Calu3 (cell line): ENCODE measurements at regions not wholly inside any gene's neighbourhood (a gene's known extent, or its start where the extent isn't known, plus 50 kb on each side); places are given as distances from the start of the nearest gene placed in this dataset.

ENCODE experiments used
- BruUV-seq: library from RNA; stranded (reverse); fragments of 400-500 nt; replicated peaks from 2 replicates; lab custom pipeline; 2021; lab: Mats Ljungman, UMichigan
- CTCF ChIA-PET: fragments of 300-600 bp; sonication (Branson Sonifier 250); formaldehyde crosslinking; loops from one replicate; lab custom pipeline; 2022; ENCODE audit warnings: antibody characterized with exemption; lab: Charles Lee
- DNase-seq: peaks from one replicate; pipeline ENCODE4 v3.0.0; 2022
- H3K27ac Mint-ChIP-seq: one replicate; pipeline ENCODE4 v1.8.0; 2022; ENCODE audit warnings: mixed read lengths; ENCODE audit not compliant: unreplicated experiment
- H3K27me3 Mint-ChIP-seq: one replicate; pipeline ENCODE4 v1.8.0; 2022; ENCODE audit warnings: mixed read lengths; ENCODE audit not compliant: unreplicated experiment
- H3K36me3 Mint-ChIP-seq: one replicate; pipeline ENCODE4 v1.8.0; 2022; ENCODE audit warnings: mild to moderate bottlenecking, moderate library complexity, mixed read lengths; ENCODE audit not compliant: insufficient read depth, unreplicated experiment
- H3K4me1 Mint-ChIP-seq: one replicate; pipeline ENCODE4 v1.8.0; 2022; ENCODE audit warnings: mild to moderate bottlenecking, low read depth, mixed read lengths; ENCODE audit not compliant: unreplicated experiment
- H3K4me3 Mint-ChIP-seq: one replicate; pipeline ENCODE4 v1.8.0; 2022; ENCODE audit warnings: mild to moderate bottlenecking, low read depth, moderate library complexity, mixed read lengths; ENCODE audit not compliant: unreplicated experiment
- H3K9me3 Mint-ChIP-seq: one replicate; pipeline ENCODE4 v1.8.0; 2022; ENCODE audit warnings: low read depth, mixed read lengths; ENCODE audit not compliant: unreplicated experiment
- intact Hi-C: fragments of 100-400 bp; cut with micrococcal nuclease; formaldehyde crosslinking; loops from one replicate; pipeline ENCODE4 v1.10.0; 2022; ENCODE audit not compliant: unreplicated experiment
- TF ChIP-seq, protein P1 (sequence below): fragments of 200-600 bp; IDR thresholded peaks from one replicate; pipeline ENCODE4 v1.8.0; 2022; ENCODE audit warnings: antibody characterized with exemption; ENCODE audit not compliant: unreplicated experiment

DNA sequence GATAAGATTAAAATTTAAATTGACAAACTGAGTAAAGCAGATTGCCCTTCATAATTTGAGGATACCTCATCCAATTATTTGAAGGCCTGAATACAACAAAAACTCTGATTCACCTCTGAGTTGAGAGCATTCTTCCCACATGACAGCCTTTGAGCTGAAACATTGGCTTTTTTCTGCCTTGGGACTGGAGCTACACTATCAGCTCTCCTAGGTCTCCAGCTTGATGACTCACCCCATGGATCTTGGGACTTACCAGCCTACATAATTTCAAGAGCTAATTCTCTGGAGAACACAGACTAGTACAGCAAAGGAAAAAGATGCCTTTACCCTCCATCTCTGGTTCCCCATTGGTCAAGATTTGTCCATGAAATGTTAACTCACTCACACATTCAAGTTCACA is 555.1 kb downstream of the FOXG1 start:
- TF ChIP-seq, protein P1, sequence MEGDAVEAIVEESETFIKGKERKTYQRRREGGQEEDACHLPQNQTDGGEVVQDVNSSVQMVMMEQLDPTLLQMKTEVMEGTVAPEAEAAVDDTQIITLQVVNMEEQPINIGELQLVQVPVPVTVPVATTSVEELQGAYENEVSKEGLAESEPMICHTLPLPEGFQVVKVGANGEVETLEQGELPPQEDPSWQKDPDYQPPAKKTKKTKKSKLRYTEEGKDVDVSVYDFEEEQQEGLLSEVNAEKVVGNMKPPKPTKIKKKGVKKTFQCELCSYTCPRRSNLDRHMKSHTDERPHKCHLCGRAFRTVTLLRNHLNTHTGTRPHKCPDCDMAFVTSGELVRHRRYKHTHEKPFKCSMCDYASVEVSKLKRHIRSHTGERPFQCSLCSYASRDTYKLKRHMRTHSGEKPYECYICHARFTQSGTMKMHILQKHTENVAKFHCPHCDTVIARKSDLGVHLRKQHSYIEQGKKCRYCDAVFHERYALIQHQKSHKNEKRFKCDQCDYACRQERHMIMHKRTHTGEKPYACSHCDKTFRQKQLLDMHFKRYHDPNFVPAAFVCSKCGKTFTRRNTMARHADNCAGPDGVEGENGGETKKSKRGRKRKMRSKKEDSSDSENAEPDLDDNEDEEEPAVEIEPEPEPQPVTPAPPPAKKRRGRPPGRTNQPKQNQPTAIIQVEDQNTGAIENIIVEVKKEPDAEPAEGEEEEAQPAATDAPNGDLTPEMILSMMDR: no peak
- H3K4me3 Mint-ChIP-seq: no peak overlapping the region
- intact Hi-C loops: no loop called here

DNA sequence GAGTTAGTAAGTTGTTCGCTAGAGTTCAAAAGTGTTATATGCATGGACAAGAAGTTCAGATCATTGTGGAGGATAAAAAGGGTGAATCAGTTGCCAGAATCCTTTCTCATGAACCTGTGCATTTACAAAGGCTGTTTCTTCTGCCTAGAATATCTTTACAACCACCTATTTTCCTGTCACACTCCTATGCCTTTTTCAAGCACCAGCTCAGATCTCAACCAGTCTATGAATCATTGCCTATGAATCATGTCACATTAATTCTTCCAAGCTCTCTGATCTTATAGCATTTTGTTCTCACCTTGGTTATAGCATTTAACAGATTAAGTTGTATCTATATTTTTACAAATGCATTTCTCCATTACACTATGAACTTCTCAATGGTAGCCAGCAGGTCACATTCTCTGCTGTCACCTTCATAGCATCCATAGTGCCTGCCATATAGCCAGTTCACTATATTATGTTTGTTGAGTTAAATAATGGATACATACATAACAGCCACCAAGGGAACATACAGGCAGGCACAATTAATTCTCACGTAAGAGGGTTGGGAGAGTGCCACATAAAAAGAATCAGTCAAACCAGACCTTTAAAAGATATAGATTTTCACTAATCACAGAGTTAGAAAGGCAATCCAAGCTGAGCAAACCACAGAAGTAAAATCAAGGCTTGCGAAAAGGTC is 573.0 kb downstream of the FOXG1 start:
- TF ChIP-seq, protein P1: no peak
- CTCF ChIA-PET: no interaction called here
- no peak for DNase-seq

More for the DNA sequence above, 555.1 kb downstream of the FOXG1 start:
- H3K9me3 Mint-ChIP-seq: no peaks in the 10 kb centered on the region
- H3K36me3 Mint-ChIP-seq: no peaks in the 10 kb centered on the region
- H3K4me1 Mint-ChIP-seq: no peaks in the 10 kb centered on the region
- no peak for DNase-seq
- H3K27me3 Mint-ChIP-seq: no peaks in the 10 kb centered on the region
- no TSS peak for BruUV-seq
- CTCF ChIA-PET: no interaction called here
- H3K27ac Mint-ChIP-seq: no peak overlapping the region

DNA sequence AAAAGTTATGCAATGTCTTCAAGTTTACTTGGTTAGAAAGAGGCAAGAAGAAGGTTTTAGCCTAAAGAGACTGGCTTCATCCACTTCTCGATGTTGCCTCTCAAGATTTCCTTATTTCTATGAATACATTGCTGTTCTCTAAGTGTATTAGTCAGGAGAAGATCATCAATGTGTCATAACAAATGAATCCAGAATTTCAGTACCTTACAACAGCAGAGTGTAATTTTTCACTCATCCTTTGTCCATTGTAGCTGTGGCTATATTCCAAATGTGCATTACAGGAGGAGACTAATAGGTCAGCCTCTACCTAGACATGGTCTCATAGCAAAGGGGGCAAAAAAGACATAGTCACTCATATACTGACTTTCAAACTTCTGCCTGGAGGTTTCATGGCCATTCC is 579.1 kb downstream of the PRKD1 start:
- Mint-ChIP-seq H3K36me3 (no peaks in the 10 kb centered on the region), H3K27ac (no peak overlapping the region), H3K4me1 (no peaks in the 10 kb centered on the region), H3K4me3 (no peak overlapping the region), H3K27me3 (no peaks in the 10 kb centered on the region), H3K9me3 (no peaks in the 10 kb centered on the region)
- intact Hi-C loops: no loop called here
- TF ChIP-seq, protein P1: no peak
- DNase-seq: no peak
- CTCF ChIA-PET: no interaction called here
- BruUV-seq: no TSS peak

More for the DNA sequence above, 573.0 kb downstream of the FOXG1 start:
- intact Hi-C loops: no loop called here
- Mint-ChIP-seq H3K4me1 (no peaks in the 10 kb centered on the region), H3K36me3 (no peaks in the 10 kb centered on the region), H3K9me3 (no peaks in the 10 kb centered on the region), H3K4me3 (no peak overlapping the region), H3K27ac (no peak overlapping the region), H3K27me3 (no peaks in the 10 kb centered on the region)
- BruUV-seq: no TSS peak

DNA sequence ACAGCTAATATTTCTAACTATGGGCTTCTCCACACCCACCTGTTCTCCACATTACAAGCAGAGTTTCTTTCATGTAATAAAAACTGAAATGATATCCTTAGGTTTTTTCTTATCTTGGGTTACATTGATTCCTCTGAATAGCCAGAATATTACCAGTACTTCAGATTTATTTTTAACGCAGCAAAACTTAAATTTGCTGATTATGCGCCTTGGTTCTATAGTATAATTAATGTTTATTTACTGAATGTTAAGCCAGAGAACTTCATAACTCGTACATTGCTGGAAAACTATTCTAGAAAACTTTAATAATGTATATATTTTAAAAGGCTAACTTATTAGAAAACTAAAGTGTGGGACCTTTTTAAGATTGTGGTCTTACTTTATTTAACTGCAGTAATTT is 577.2 kb downstream of the PRKD1 start:
- Mint-ChIP-seq H3K4me1 (no peaks in the 10 kb centered on the region), H3K9me3 (no peaks in the 10 kb centered on the region), H3K36me3 (no peaks in the 10 kb centered on the region), H3K4me3 (no peak overlapping the region), H3K27ac (no peak overlapping the region), H3K27me3 (no peaks in the 10 kb centered on the region)
- TF ChIP-seq, protein P1: no peak
- intact Hi-C loops: no loop called here
- BruUV-seq: no TSS peak
- CTCF ChIA-PET: no interaction called here
- no peak for DNase-seq
